GM12878 (cell line): ENCODE measurements at regions not wholly inside any gene's neighbourhood (a gene's known extent, or its start where the extent isn't known, plus 50 kb on each side); places are given as distances from the start of the nearest gene placed in this dataset.

ENCODE experiments used
- ATAC-seq: fragments of 200-7000 bp; cut with Tn5 transposase; 3 replicates; pipeline ENCODE4 v1.9.1; 2020; ENCODE audit warnings: mild to moderate bottlenecking, moderate library complexity
- BruUV-seq: library from RNA; stranded (reverse); fragments of 400-500 nt; replicated peaks from 2 replicates; lab custom pipeline; 2021; lab: Mats Ljungman, UMichigan
- CTCF ChIA-PET: fragments of 300-600 bp; sonication (Branson Sonifier 250); formaldehyde crosslinking; extraction: SDS; loops from one replicate; lab custom pipeline; 2021; ENCODE audit warnings: inconsistent platforms; lab: Yijun Ruan, JAX
- POLR2A ChIA-PET: fragments of 350-600 bp; formaldehyde crosslinking; extraction: SDS; loops from one replicate; lab custom pipeline; 2021; ENCODE audit warnings: inconsistent platforms; lab: Charles Lee
- RAD21 ChIA-PET: fragments of 300-600 bp; sonication (Branson Sonifier 250); formaldehyde crosslinking; loops from one replicate; lab custom pipeline; 2023; ENCODE audit warnings: antibody characterized with exemption; ENCODE audit not compliant: unreplicated experiment; lab: Charles Lee
- SMC1A ChIA-PET: fragments of 300-600 bp; sonication (Branson Sonifier 250); formaldehyde crosslinking; loops from one replicate; lab custom pipeline; 2023; ENCODE audit not compliant: unreplicated experiment, uncharacterized antibody; lab: Charles Lee
- DNase-seq: peaks from one replicate; pipeline ENCODE4 v3.0.0-alpha.2; 2011; ENCODE audit warnings: low read depth, low spot score
- FAIRE-seq: peaks from 3 replicates; lab custom pipeline; 2011; peaks lifted over from hg19 to GRCh38; lab: Jason Lieb, UNC
- H2AFZ ChIP-seq: 2 replicates; pipeline ENCODE4 v1.6.0; 2011; ENCODE audit warnings: low read depth, low read length, control low read depth; ENCODE audit not compliant: control insufficient read depth
- H3K27ac ChIP-seq: 2 replicates; pipeline ENCODE4 v1.5.1; 2011; ENCODE audit warnings: control low read depth; ENCODE audit not compliant: control insufficient read depth, insufficient read depth
- H3K27me3 ChIP-seq, 2 experiments: replicated peaks in 1 of 2; 2 replicates each; pipeline versions ENCODE4 v1.6.0 to v1.6.1; 2011; ENCODE audit warnings: low read length in 1 of 2; ENCODE audit not compliant: control insufficient read depth in 2 of 2, insufficient read depth in 2 of 2
- H3K36me3 ChIP-seq, 2 experiments: 2 replicates each; pipeline ENCODE4 v1.5.1; 2011; ENCODE audit warnings: low read length in 1 of 2; ENCODE audit not compliant: control insufficient read depth in 2 of 2, insufficient read depth in 2 of 2
- H3K4me1 ChIP-seq: 2 replicates; pipeline ENCODE4 v1.6.1; 2011; ENCODE audit warnings: mild to moderate bottlenecking, low read length, moderate library complexity, mixed read lengths; ENCODE audit not compliant: control insufficient read depth, insufficient read depth
- H3K4me2 ChIP-seq: 2 replicates; pipeline ENCODE4 v1.6.0; 2011; ENCODE audit warnings: control low read depth; ENCODE audit not compliant: control insufficient read depth, insufficient read depth
- H3K4me3 ChIP-seq: fragments of 200-600 bp; sonication (generic); 2 replicates; pipeline ENCODE4 v1.5.1; 2016
- H3K79me2 ChIP-seq: 2 replicates; pipeline ENCODE4 v1.6.0; 2011; ENCODE audit warnings: low read length; ENCODE audit not compliant: control insufficient read depth, insufficient read depth
- H3K9ac ChIP-seq: 2 replicates; pipeline ENCODE4 v1.8.0; 2011; ENCODE audit warnings: low read length, control low read depth, mixed read lengths; ENCODE audit not compliant: control insufficient read depth, insufficient read depth
- H3K9me3 ChIP-seq: replicated peaks from 3 replicates; pipeline ENCODE4 v1.5.1; 2011; ENCODE audit warnings: mild to moderate bottlenecking, low read length; ENCODE audit not compliant: control insufficient read depth, insufficient read depth
- H4K20me1 ChIP-seq: 2 replicates; pipeline ENCODE4 v1.6.0; 2011; ENCODE audit not compliant: control insufficient read depth, insufficient read depth
- E2F4 ChIP-seq: IDR thresholded peaks from 2 replicates; pipeline ENCODE4 v1.6.1; 2012; ENCODE audit warnings: low read depth, low read length, improper control_type of control experiment
- IRF5 ChIP-seq: fragments of 450-650 bp; IDR thresholded peaks from 2 replicates; pipeline ENCODE4 v1.6.1; 2017; ENCODE audit warnings: borderline replicate concordance
- PAX8 ChIP-seq: fragments of 450-650 bp; IDR thresholded peaks from 2 replicates; pipeline ENCODE4 v1.6.1; 2017; ENCODE audit warnings: mild to moderate bottlenecking, moderate library complexity
- RAD21 ChIP-seq: IDR thresholded peaks from 2 replicates; pipeline ENCODE4 v1.6.1; 2011; ENCODE audit warnings: mild to moderate bottlenecking, low read depth, low read length, moderate library complexity; ENCODE audit not compliant: insufficient read depth
- SMC3 ChIP-seq: IDR thresholded peaks from 2 replicates; pipeline ENCODE4 v1.6.1; 2011; ENCODE audit warnings: low read length, improper control_type of control experiment, borderline replicate concordance
- TCF12 ChIP-seq: IDR thresholded peaks from 2 replicates; pipeline ENCODE4 v1.6.1; 2011; ENCODE audit warnings: low read depth, mild to moderate bottlenecking, low read length
- ZBTB4 ChIP-seq: fragments of 450-650 bp; formaldehyde crosslinking; IDR thresholded peaks from 2 replicates; pipeline ENCODE4 v1.4.0; 2022; ENCODE audit warnings: mild to moderate bottlenecking, moderate library complexity
- WGBS: methylation state at CpG from one replicate; pipeline ENCODE4 v1.1.6; 2016; ENCODE audit warnings: low lambda C conversion rate; ENCODE audit not compliant: insufficient replicate concordance, insufficient coverage; ENCODE audit errors: missing lambda C conversion rate; 5-methylcytosine and 5-hydroxymethylcytosine counted together
- in situ Hi-C: fragments of 300-500 bp; cut with MboI; formaldehyde crosslinking; loops from 9 replicates; pipeline ENCODE4 v1.14.3; 2018; ENCODE audit warnings: mixed read lengths
- intact Hi-C: fragments of 100-400 bp; cut with micrococcal nuclease; formaldehyde crosslinking; loops from one replicate; pipeline ENCODE4 v1.14.2; 2022; ENCODE audit not compliant: unreplicated experiment
- TF ChIP-seq, protein P1 (sequence below), 3 experiments: IDR thresholded peaks in 2 of 3; conservative IDR thresholded peaks in 1 of 3; 2 replicates each; pipeline ENCODE4 v1.5.1; 2011; ENCODE audit warnings: low read depth in 3 of 3, low read length in 3 of 3, mild to moderate bottlenecking in 3 of 3, control low read depth in 2 of 3, moderate library complexity in 2 of 3, inconsistent platforms in 1 of 3, mixed read lengths in 1 of 3; ENCODE audit not compliant: control insufficient read depth in 2 of 3, insufficient read depth in 1 of 3; ENCODE audit errors: extremely low read depth in 1 of 3
- TF ChIP-seq, protein P2 (sequence below): fragments of 150-350 bp; IDR thresholded peaks from 2 replicates; pipeline ENCODE4 v1.6.1; 2014; ENCODE audit warnings: mild to moderate bottlenecking, low read depth, low read length

DNA sequence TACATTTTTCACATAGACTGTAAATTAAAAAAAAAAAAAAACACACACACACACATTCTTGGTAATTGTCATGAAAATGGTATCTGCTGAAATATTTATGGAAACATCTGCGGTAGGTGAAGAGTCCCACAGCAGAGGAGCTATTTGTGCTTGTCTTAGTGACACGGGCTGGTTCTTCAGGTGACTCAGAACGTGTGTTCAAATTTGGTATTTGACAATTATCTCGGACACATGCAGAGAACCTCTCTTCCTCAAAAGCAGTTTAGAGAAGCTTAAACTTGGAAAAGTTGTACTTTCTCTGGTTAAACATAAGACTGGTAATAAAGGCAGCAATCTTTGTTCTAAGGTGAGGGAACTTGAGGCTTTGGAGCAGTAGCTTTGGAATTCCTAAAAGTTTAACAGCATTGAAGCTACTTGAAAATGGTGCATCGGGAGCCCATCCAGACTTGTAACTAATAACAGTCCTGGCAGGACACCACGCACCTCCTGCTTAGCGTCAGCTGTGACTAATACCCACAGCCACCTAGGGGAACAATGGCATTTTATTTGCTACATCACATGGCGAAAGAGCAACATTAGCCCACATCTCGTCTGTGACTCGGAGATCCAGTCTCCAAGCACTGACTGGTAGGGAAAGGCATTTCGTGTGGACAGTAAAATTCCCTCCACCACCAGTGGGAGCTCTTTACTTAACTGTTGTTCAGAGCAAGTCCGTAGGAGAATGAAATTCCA is 1505.1 kb upstream of the SLC10A2 start:
- Histone ChIP-seq H3K79me2 (no peaks in the 10 kb centered on the region), H2AFZ (no peak overlapping the region), H3K36me3 (no peaks in the 10 kb centered on the region), H3K27ac (no peak overlapping the region), H3K4me3 (no peak overlapping the region), H3K4me1 (no peaks in the 10 kb centered on the region), H4K20me1 (no peaks in the 10 kb centered on the region), H3K4me2 (no peak overlapping the region), H3K9ac (no peak overlapping the region), H3K9me3 (no peaks in the 10 kb centered on the region), H3K27me3 (no peaks in the 10 kb centered on the region)
- ChIA-PET POLR2A (no interaction called here), CTCF (interaction anchor here (0.7 kb wide), 1 partner anchor 10 kb away, joined by 3 read pairs; no protein-coding TSS in a partner anchor), RAD21 (interaction anchor here (0.7 to 0.8 kb wide), 2 partner anchors 12 to 36 kb away, joined by 3 read pairs; no protein-coding TSS in a partner anchor), SMC1A (interaction anchor here (1.5 kb wide), 1 partner anchor 10 kb away, joined by 6 read pairs; no protein-coding TSS in a partner anchor)
- ATAC-seq (peak; percentile 42; the same call in 1 of the 3 replicates), FAIRE-seq (no peak), DNase-seq (no peak)
- intact Hi-C loops (no loop called here), in situ Hi-C loops (no loop called here)
- no TSS peak for BruUV-seq
- 29% methylated on average over 12 of the region's 12 CpGs for WGBS
- TF ChIP-seq ZBTB4 (CRISPR knock-in tag) (no peak), PAX8 (no peak), E2F4 (no peak), TCF12 (no peak), RAD21 (peak; percentile 73), IRF5 (no peak), SMC3 (peak; percentile 33; the same call in 1 of the 2 replicates)
- TF ChIP-seq, protein P1, sequence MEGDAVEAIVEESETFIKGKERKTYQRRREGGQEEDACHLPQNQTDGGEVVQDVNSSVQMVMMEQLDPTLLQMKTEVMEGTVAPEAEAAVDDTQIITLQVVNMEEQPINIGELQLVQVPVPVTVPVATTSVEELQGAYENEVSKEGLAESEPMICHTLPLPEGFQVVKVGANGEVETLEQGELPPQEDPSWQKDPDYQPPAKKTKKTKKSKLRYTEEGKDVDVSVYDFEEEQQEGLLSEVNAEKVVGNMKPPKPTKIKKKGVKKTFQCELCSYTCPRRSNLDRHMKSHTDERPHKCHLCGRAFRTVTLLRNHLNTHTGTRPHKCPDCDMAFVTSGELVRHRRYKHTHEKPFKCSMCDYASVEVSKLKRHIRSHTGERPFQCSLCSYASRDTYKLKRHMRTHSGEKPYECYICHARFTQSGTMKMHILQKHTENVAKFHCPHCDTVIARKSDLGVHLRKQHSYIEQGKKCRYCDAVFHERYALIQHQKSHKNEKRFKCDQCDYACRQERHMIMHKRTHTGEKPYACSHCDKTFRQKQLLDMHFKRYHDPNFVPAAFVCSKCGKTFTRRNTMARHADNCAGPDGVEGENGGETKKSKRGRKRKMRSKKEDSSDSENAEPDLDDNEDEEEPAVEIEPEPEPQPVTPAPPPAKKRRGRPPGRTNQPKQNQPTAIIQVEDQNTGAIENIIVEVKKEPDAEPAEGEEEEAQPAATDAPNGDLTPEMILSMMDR (IDR thresholded peaks at IDR 0.05 in 2 of 3, conservative IDR thresholded peaks at IDR 0.05 in 1 of 3; ENCODE audit: control insufficient read depth in 2 of 3, extremely low read depth in 1 of 3, insufficient read depth in 1 of 3, low read depth in 3 of 3, low read length in 3 of 3) = peak; percentile 19 to 33 (median 32); a peak in 3 of 6 replicates
- TF ChIP-seq, protein P2, sequence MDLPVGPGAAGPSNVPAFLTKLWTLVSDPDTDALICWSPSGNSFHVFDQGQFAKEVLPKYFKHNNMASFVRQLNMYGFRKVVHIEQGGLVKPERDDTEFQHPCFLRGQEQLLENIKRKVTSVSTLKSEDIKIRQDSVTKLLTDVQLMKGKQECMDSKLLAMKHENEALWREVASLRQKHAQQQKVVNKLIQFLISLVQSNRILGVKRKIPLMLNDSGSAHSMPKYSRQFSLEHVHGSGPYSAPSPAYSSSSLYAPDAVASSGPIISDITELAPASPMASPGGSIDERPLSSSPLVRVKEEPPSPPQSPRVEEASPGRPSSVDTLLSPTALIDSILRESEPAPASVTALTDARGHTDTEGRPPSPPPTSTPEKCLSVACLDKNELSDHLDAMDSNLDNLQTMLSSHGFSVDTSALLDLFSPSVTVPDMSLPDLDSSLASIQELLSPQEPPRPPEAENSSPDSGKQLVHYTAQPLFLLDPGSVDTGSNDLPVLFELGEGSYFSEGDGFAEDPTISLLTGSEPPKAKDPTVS = no peak
- TF ChIP-seq, all 136 proteins: peak for 3
